ENCODE measurements at regions not wholly inside any gene's neighbourhood (a gene's known extent, or its start where the extent isn't known, plus 50 kb on each side); places are given as distances from the start of the nearest gene placed in this dataset.

DNA sequence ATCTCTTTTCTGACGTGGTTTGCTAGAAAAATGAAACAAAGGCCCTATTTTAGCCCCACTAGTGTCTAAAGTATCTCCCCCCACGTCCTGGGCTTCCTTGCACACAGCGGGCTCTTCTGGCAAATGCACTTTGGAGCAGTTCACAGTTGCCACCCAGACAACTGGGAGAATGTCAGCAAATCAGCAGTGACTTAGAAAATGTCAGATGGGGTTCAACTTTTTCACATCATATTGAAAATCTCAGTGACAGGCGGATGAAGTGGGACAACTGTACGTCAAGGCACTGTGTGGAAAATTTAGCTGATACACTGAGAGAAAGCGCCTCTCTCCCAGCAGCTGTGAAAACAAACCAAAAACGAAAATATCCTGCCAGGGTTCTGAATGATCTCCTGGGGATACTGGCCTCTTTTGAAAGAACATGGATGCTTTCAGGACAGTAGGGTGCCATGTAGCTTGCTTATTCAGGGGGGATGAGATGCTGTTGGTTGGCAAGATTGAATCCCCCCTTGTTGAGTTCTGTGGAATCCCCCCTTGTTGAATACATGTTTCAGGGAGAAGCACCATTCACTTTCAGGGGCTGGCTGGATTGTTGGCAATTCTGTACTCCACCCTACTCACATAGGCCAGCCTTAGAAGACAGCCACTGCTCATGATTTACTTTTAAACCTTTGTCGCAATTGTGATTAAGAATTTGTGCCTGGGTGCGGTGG lies 372.8 kb upstream of the CELF2 start:
- TF ChIP-seq, protein P1, sequence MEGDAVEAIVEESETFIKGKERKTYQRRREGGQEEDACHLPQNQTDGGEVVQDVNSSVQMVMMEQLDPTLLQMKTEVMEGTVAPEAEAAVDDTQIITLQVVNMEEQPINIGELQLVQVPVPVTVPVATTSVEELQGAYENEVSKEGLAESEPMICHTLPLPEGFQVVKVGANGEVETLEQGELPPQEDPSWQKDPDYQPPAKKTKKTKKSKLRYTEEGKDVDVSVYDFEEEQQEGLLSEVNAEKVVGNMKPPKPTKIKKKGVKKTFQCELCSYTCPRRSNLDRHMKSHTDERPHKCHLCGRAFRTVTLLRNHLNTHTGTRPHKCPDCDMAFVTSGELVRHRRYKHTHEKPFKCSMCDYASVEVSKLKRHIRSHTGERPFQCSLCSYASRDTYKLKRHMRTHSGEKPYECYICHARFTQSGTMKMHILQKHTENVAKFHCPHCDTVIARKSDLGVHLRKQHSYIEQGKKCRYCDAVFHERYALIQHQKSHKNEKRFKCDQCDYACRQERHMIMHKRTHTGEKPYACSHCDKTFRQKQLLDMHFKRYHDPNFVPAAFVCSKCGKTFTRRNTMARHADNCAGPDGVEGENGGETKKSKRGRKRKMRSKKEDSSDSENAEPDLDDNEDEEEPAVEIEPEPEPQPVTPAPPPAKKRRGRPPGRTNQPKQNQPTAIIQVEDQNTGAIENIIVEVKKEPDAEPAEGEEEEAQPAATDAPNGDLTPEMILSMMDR (IDR thresholded peaks at IDR 0.05; ENCODE audit: poor library complexity) = no peak
- no peak for TF ChIP-seq EZH2 (IDR thresholded peaks at IDR 0.05; ENCODE audit: borderline replicate concordance)
